H1 (cell line): ENCODE measurements at regions not wholly inside any gene's neighbourhood (a gene's known extent, or its start where the extent isn't known, plus 50 kb on each side); places are given as distances from the start of the nearest gene placed in this dataset.

ENCODE experiments used
- CTCF ChIA-PET: fragments of 300-600 bp; sonication (Branson Sonifier 250); formaldehyde crosslinking; loops from one replicate; lab custom pipeline; 2021; ENCODE audit not compliant: partially characterized antibody; lab: Charles Lee
- POLR2A ChIA-PET: fragments of 300-600 bp; sonication (Branson Sonifier 250); formaldehyde crosslinking; loops from one replicate; lab custom pipeline; 2021; ENCODE audit warnings: inconsistent platforms; ENCODE audit not compliant: partially characterized antibody; lab: Charles Lee
- DNase-seq, 2 experiments: peaks; one replicate each; pipeline versions ENCODE4 v3.0.0 to v3.0.0-alpha.2; 2010 to 2022; ENCODE audit warnings: low spot score in 2 of 2, low read depth in 1 of 2, mixed read lengths in 1 of 2
- FAIRE-seq: peaks from 2 replicates; lab custom pipeline; 2011; peaks lifted over from hg19 to GRCh38; lab: Jason Lieb, UNC
- H2AFZ ChIP-seq: 2 replicates; pipeline ENCODE4 v1.8.1; 2012; ENCODE audit warnings: low read length, inconsistent platforms
- H2AK5ac ChIP-seq: 2 replicates; pipeline ENCODE4 v1.6.1; 2013; ENCODE audit warnings: low read depth, low read length
- H2BK120ac ChIP-seq: replicated peaks from 2 replicates; pipeline ENCODE3; 2013; ENCODE audit warnings: low read depth, low read length, inconsistent platforms
- H2BK12ac ChIP-seq: 2 replicates; pipeline ENCODE4 v1.6.1; 2013; ENCODE audit warnings: low read depth, low read length
- H2BK15ac ChIP-seq: 2 replicates; pipeline ENCODE4 v1.6.1; 2013; ENCODE audit warnings: low read length
- H2BK20ac ChIP-seq: 2 replicates; pipeline ENCODE4 v1.6.1; 2013; ENCODE audit warnings: low read length
- H2BK5ac ChIP-seq: 2 replicates; pipeline ENCODE4 v1.6.1; 2013; ENCODE audit warnings: low read depth, low read length
- H3K14ac ChIP-seq: 2 replicates; pipeline ENCODE4 v1.6.1; 2013; ENCODE audit warnings: inconsistent platforms; ENCODE audit not compliant: insufficient read length
- H3K18ac ChIP-seq: 2 replicates; pipeline ENCODE4 v1.6.1; 2013; ENCODE audit warnings: low read length; ENCODE audit errors: extremely low read depth
- H3K23ac ChIP-seq: 2 replicates; pipeline ENCODE4 v1.6.1; 2013; ENCODE audit warnings: inconsistent platforms; ENCODE audit not compliant: insufficient read length
- H3K23me2 ChIP-seq: 2 replicates; pipeline ENCODE4 v1.6.1; 2013; ENCODE audit warnings: low read depth, low read length
- H3K27ac ChIP-seq: 2 replicates; pipeline ENCODE4 v1.6.1; 2011; ENCODE audit warnings: low read depth, low read length, inconsistent platforms
- H3K27me3 ChIP-seq, 4 experiments: replicated peaks in 1 of 4; 1 replicate in 1 of 4; 2 replicates in 3 of 4; pipeline versions ENCODE4 v1.6.1 to v1.8.1; 2011 to 2013; ENCODE audit warnings: low read length in 3 of 4, mild to moderate bottlenecking in 3 of 4, inconsistent platforms in 2 of 4, mixed read lengths in 2 of 4, moderate library complexity in 1 of 4; ENCODE audit not compliant: control insufficient read depth in 3 of 4, insufficient read depth in 3 of 4; ENCODE audit errors: extremely low read depth in 1 of 4
- H3K36me3 ChIP-seq, 4 experiments: 2 replicates each; pipeline versions ENCODE4 v1.6.1 to v1.8.1; 2011 to 2013; ENCODE audit warnings: mild to moderate bottlenecking in 4 of 4, low read length in 3 of 4, moderate library complexity in 2 of 4, control low read depth in 1 of 4, inconsistent platforms in 1 of 4; ENCODE audit not compliant: insufficient read depth in 4 of 4, control insufficient read depth in 2 of 4
- H3K4ac ChIP-seq: replicated peaks from 2 replicates; pipeline ENCODE3; 2013; ENCODE audit warnings: low read length, low read depth, mixed read lengths, inconsistent platforms; ENCODE audit not compliant: insufficient read length
- H3K4me1 ChIP-seq, 4 experiments: replicated peaks in 1 of 4; 1 replicate in 1 of 4; 2 replicates in 3 of 4; pipeline versions ENCODE4 v1.6.1 to v1.8.1; 2011 to 2013; ENCODE audit warnings: low read length in 3 of 4, inconsistent platforms in 2 of 4, mixed read lengths in 1 of 4; ENCODE audit not compliant: insufficient read depth in 4 of 4, control insufficient read depth in 3 of 4
- H3K4me2 ChIP-seq, 2 experiments: 2 replicates each; pipeline versions ENCODE4 v1.6.1 to v1.8.1; 2011 to 2013; ENCODE audit warnings: low read depth in 2 of 2, low read length in 2 of 2, control low read depth in 1 of 2, inconsistent platforms in 1 of 2, mild to moderate bottlenecking in 1 of 2; ENCODE audit not compliant: insufficient read depth in 1 of 2
- H3K4me3 ChIP-seq, 4 experiments: fragments of 200-600, 300-600 bp in 1 of 4; sonication (generic), shearing (Covaris generic), sonication (Bioruptor Twin) in 1 of 4; 2 replicates each; pipeline versions ENCODE4 v1.5.1 to v1.8.1; 2011 to 2016; ENCODE audit warnings: low read length in 4 of 4, low read depth in 3 of 4, control low read depth in 2 of 4, inconsistent platforms in 2 of 4, mild to moderate bottlenecking in 2 of 4, mixed read lengths in 1 of 4, moderate library complexity in 1 of 4; ENCODE audit not compliant: insufficient read depth in 2 of 4; ENCODE audit errors: extremely low read depth in 1 of 4
- H3K56ac ChIP-seq: replicated peaks from 2 replicates; pipeline ENCODE3; 2013; ENCODE audit warnings: low read depth, mild to moderate bottlenecking, mixed read lengths, low read length, inconsistent platforms; ENCODE audit not compliant: insufficient read length
- H3K79me1 ChIP-seq: 2 replicates; pipeline ENCODE4 v1.6.1; 2013; ENCODE audit warnings: low read depth, low read length, control low read depth
- H3K79me2 ChIP-seq, 2 experiments: 2 replicates each; pipeline versions ENCODE4 v1.6.1 to v1.8.1; 2012 to 2013; ENCODE audit warnings: low read length in 2 of 2, mild to moderate bottlenecking in 2 of 2, inconsistent platforms in 1 of 2; ENCODE audit not compliant: insufficient read depth in 2 of 2, control insufficient read depth in 1 of 2
- H3K9ac ChIP-seq, 4 experiments: replicated peaks in 1 of 4; 1 replicate in 1 of 4; 2 replicates in 3 of 4; pipeline versions ENCODE4 v1.6.1 to v1.8.1; 2011 to 2013; ENCODE audit warnings: low read depth in 3 of 4, low read length in 3 of 4, control low read depth in 2 of 4, mild to moderate bottlenecking in 2 of 4, moderate library complexity in 2 of 4, inconsistent platforms in 1 of 4; ENCODE audit errors: extremely low read depth in 1 of 4
- H3K9me3 ChIP-seq, 2 experiments: 2 replicates each; pipeline versions ENCODE4 v1.6.1 to v1.8.1; 2012 to 2013; ENCODE audit warnings: mild to moderate bottlenecking in 2 of 2, moderate library complexity in 2 of 2, control low read depth in 1 of 2, inconsistent platforms in 1 of 2, low read depth in 1 of 2, low read length in 1 of 2, mixed read lengths in 1 of 2; ENCODE audit not compliant: insufficient read depth in 2 of 2
- H4K20me1 ChIP-seq, 2 experiments: replicated peaks in 1 of 2; 2 replicates each; pipeline versions ENCODE3 to v1.8.1; 2011 to 2013; ENCODE audit warnings: inconsistent platforms in 2 of 2, low read length in 2 of 2, mild to moderate bottlenecking in 1 of 2; ENCODE audit not compliant: insufficient read depth in 2 of 2, control insufficient read depth in 1 of 2
- H4K5ac ChIP-seq: 2 replicates; pipeline ENCODE4 v1.6.1; 2013; ENCODE audit warnings: low read length, low read depth, mixed read lengths, inconsistent platforms; ENCODE audit not compliant: insufficient read length
- H4K8ac ChIP-seq: 2 replicates; pipeline ENCODE4 v1.8.0; 2013; ENCODE audit warnings: mild to moderate bottlenecking, moderate library complexity, low read length, inconsistent platforms; ENCODE audit not compliant: insufficient read depth; ENCODE audit errors: extremely low read depth
- H4K91ac ChIP-seq: replicated peaks from 2 replicates; pipeline ENCODE3; 2013; ENCODE audit warnings: low read length, mixed read lengths, inconsistent platforms; ENCODE audit not compliant: insufficient read length
- CEBPB ChIP-seq: IDR thresholded peaks from 2 replicates; pipeline ENCODE4 v1.6.1; 2012; ENCODE audit warnings: low read depth, low read length
- HDAC2 ChIP-seq, 2 experiments: fragments of 300-600 bp in 1 of 2; sonication (generic) in 1 of 2; IDR thresholded peaks; 2 replicates each; pipeline ENCODE4 v1.6.1; 2011 to 2012; ENCODE audit warnings: low read depth in 2 of 2, low read length in 2 of 2, mild to moderate bottlenecking in 2 of 2, moderate library complexity in 2 of 2, borderline replicate concordance in 1 of 2, inconsistent platforms in 1 of 2
- JUN ChIP-seq: IDR thresholded peaks from 2 replicates; pipeline ENCODE4 v1.6.1; 2011; ENCODE audit warnings: low read depth, mild to moderate bottlenecking, improper control_type of control experiment, low read length
- KDM1A ChIP-seq: fragments of 200-600, 300-600 bp; sonication (generic); IDR thresholded peaks from 2 replicates; pipeline ENCODE4 v1.7.1; 2016; ENCODE audit warnings: mild to moderate bottlenecking, low read length, borderline replicate concordance
- KDM4A ChIP-seq: IDR thresholded peaks from one replicate; pipeline ENCODE4 v1.7.1; 2012; ENCODE audit warnings: low read depth, mild to moderate bottlenecking, moderate library complexity, low read length, inconsistent platforms; ENCODE audit not compliant: severe bottlenecking
- MAX ChIP-seq: IDR thresholded peaks from 2 replicates; pipeline ENCODE4 v1.6.1; 2012; ENCODE audit warnings: inconsistent platforms
- NANOG ChIP-seq: IDR thresholded peaks from 2 replicates; pipeline ENCODE4 v1.6.1; 2011; ENCODE audit warnings: low read length, low read depth, mild to moderate bottlenecking, inconsistent platforms; ENCODE audit not compliant: insufficient read depth, poor library complexity, severe bottlenecking
- PHF8 ChIP-seq: fragments of 200-600 bp; sonication (generic); conservative IDR thresholded peaks from 2 replicates; pipeline ENCODE4 v1.7.1; 2012; ENCODE audit warnings: low read depth, mild to moderate bottlenecking, inconsistent platforms, low read length, moderate library complexity
- POLR2A ChIP-seq, 2 experiments: IDR thresholded peaks; 1 replicate in 1 of 2; 2 replicates in 1 of 2; pipeline ENCODE4 v1.6.1; 2011; ENCODE audit warnings: low read depth in 2 of 2, low read length in 2 of 2, mild to moderate bottlenecking in 2 of 2; ENCODE audit errors: control extremely low read depth in 1 of 2
- POU5F1 ChIP-seq: IDR thresholded peaks from 2 replicates; pipeline ENCODE4 v1.6.1; 2011; ENCODE audit warnings: low read depth, mild to moderate bottlenecking, low read length, moderate library complexity
- RXRA ChIP-seq: IDR thresholded peaks from 2 replicates; pipeline ENCODE4 v1.6.1; 2011; ENCODE audit warnings: low read depth, mild to moderate bottlenecking, low read length, moderate library complexity; ENCODE audit not compliant: insufficient read depth
- SIRT6 ChIP-seq: IDR thresholded peaks from one replicate; pipeline ENCODE4 v1.7.1; 2012; ENCODE audit warnings: low read length, inconsistent platforms
- SRF ChIP-seq: IDR thresholded peaks from 2 replicates; pipeline ENCODE4 v1.6.1; 2011; ENCODE audit warnings: mild to moderate bottlenecking, low read depth, low read length, moderate library complexity
- TEAD4 ChIP-seq: IDR thresholded peaks from 2 replicates; pipeline ENCODE4 v1.6.1; 2012; ENCODE audit warnings: low read depth, low read length, inconsistent platforms, mixed read lengths
- WGBS, 2 experiments: shearing (Covaris generic) in 1 of 2; methylation state at CpG; one replicate each; pipeline versions ENCODE4 v1.1.6 to v1.1.7; 2013 to 2015; ENCODE audit warnings: low lambda C conversion rate in 2 of 2, mixed read lengths in 2 of 2, inconsistent platforms in 1 of 2, low coverage in 1 of 2, missing lambda C conversion rate in 1 of 2; ENCODE audit not compliant: insufficient replicate concordance in 2 of 2, insufficient coverage in 1 of 2, insufficient read length in 1 of 2; ENCODE audit errors: extremely low coverage in 1 of 2, missing lambda C conversion rate in 1 of 2; 5-methylcytosine and 5-hydroxymethylcytosine counted together
- TF ChIP-seq, protein P1 (sequence below): IDR thresholded peaks from 2 replicates; pipeline ENCODE4 v1.6.1; 2011; ENCODE audit warnings: low read depth, mild to moderate bottlenecking, low read length; ENCODE audit not compliant: insufficient read depth

DNA sequence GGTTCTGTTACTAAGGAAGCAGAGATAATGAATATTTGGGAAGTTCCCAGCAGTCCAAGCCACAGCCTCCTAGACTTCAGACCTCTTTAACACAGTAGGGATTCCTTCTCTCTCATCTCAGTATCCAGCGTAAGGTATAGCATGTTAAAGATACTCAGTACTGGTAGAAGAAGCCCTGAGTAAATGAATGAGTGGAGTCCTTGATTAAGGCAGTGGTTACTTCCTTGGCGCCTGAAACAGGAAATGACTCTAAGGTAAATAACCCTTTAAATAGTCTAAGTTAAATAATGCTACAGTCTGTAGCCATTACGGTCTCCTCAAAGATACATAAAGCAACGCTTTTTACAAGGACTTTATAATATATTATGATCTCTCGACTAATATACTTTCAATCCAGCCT lies 650.8 kb upstream of the MIR17HG start:
- H3K56ac ChIP-seq: no peak overlapping the region
- no peak overlapping the region for H4K91ac ChIP-seq
- 94% methylated on average over 5 of the region's 5 CpGs; no CpG with 5 or more reads in 1 of the 2 experiments for WGBS, 2 experiments
- no peak overlapping the region for H3K14ac ChIP-seq
- no peaks in the 10 kb centered on the region for H3K23me2 ChIP-seq
- H3K23ac ChIP-seq: no peak overlapping the region
- no peak overlapping the region for H2BK15ac ChIP-seq
- H3K4me1 ChIP-seq: no peaks in the 10 kb centered on the region
- H4K5ac ChIP-seq: no peak overlapping the region
- H2AK5ac ChIP-seq: no peak overlapping the region
- no peaks in the 10 kb centered on the region for H3K27me3 ChIP-seq
- no peak overlapping the region for H3K4ac ChIP-seq
- 0 out of 2 replicates have a peak overlapping the region, but pooled peaks have one; percentile 67 for H2AFZ ChIP-seq
- no peak overlapping the region for H2BK120ac ChIP-seq
- H3K18ac ChIP-seq: no peak overlapping the region
- H2BK5ac ChIP-seq: no peak overlapping the region
- H3K36me3 ChIP-seq: no peaks in the 10 kb centered on the region
- H2BK20ac ChIP-seq: no peak overlapping the region
- no peaks in the 10 kb centered on the region for H3K79me2 ChIP-seq
- H3K79me1 ChIP-seq: no peaks in the 10 kb centered on the region
- H3K4me2 ChIP-seq: no peak overlapping the region
- no peak overlapping the region for H3K4me3 ChIP-seq
- ChIA-PET POLR2A (no interaction called here), CTCF (interaction anchor here (0.7 to 1.0 kb wide), 2 partner anchors 13 to 21 kb away, joined by 3 read pairs; no protein-coding TSS in a partner anchor)
- no peaks in the 10 kb centered on the region for H4K20me1 ChIP-seq
- no peak overlapping the region for H4K8ac ChIP-seq
- no peak overlapping the region for H3K9ac ChIP-seq
- FAIRE-seq: no peak
- H3K27ac ChIP-seq: no peak overlapping the region
- H3K9me3 ChIP-seq: no peaks in the 10 kb centered on the region
- H2BK12ac ChIP-seq: no peak overlapping the region
- DNase-seq: no peak
- no peak for TF ChIP-seq JUN
- TF ChIP-seq SIRT6: no peak
- no peak for TF ChIP-seq NANOG
- no peak for TF ChIP-seq KDM4A
- TF ChIP-seq KDM1A: no peak
- TF ChIP-seq, protein P1, sequence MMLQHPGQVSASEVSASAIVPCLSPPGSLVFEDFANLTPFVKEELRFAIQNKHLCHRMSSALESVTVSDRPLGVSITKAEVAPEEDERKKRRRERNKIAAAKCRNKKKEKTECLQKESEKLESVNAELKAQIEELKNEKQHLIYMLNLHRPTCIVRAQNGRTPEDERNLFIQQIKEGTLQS: no peak
- no peak for TF ChIP-seq POU5F1
- TF ChIP-seq POLR2A (IDR thresholded peaks at IDR 0.05; ENCODE audit: control extremely low read depth in 1 of 2, low read depth in 2 of 2, low read length in 2 of 2): no peak
- no peak for TF ChIP-seq PHF8
- no peak for TF ChIP-seq CEBPB
- no peak for TF ChIP-seq HDAC2 (IDR thresholded peaks at IDR 0.05; ENCODE audit: borderline replicate concordance in 1 of 2, low read depth in 2 of 2, low read length in 2 of 2)
- TF ChIP-seq MAX: no peak
- no peak for TF ChIP-seq TEAD4
- no peak for TF ChIP-seq SRF
- TF ChIP-seq RXRA: no peak
